ENCODE measurements at regions not wholly inside any gene's neighbourhood (a gene's known extent, or its start where the extent isn't known, plus 50 kb on each side); places are given as distances from the start of the nearest gene placed in this dataset.

GRCh38 chr2:105175231-105175630 is 66.3 kb upstream of the GPR45 start:
- no peak for TF ChIP-seq CTCF (IDR thresholded peaks at IDR 0.05; ENCODE audit: insufficient read depth, low read length, poor library complexity, severe bottlenecking)
- no peaks in the 10 kb centered on the region for H3K36me3 ChIP-seq (ENCODE audit: control insufficient read depth, insufficient read depth, low read length)
- DNase-seq (ENCODE audit: low read depth): no peak
- no peak overlapping the region for H3K4me3 ChIP-seq (ENCODE audit: low read depth, low read length)
- H3K27me3 ChIP-seq (ENCODE audit: control insufficient read depth, insufficient read depth, low read length): peaks cover 9% of the 10 kb centered on the region

GRCh38 chr2:105176429-105176828 is 65.1 kb upstream of the GPR45 start:
- TF ChIP-seq CTCF (IDR thresholded peaks at IDR 0.05; ENCODE audit: insufficient read depth, low read length, poor library complexity, severe bottlenecking): no peak
- no peak for DNase-seq (ENCODE audit: low read depth)
- H3K36me3 ChIP-seq (ENCODE audit: control insufficient read depth, insufficient read depth, low read length): no peaks in the 10 kb centered on the region
- no peak overlapping the region for H3K4me3 ChIP-seq (ENCODE audit: low read depth, low read length)
- H3K27me3 ChIP-seq (ENCODE audit: control insufficient read depth, insufficient read depth, low read length): peaks cover 14% of the 10 kb centered on the region

GRCh38 chr2:105177008-105177407 is 64.5 kb upstream of the GPR45 start:
- DNase-seq (ENCODE audit: low read depth): no peak
- Histone ChIP-seq H3K4me3 (ENCODE audit: low read depth, low read length) (no peak overlapping the region), H3K36me3 (ENCODE audit: control insufficient read depth, insufficient read depth, low read length) (no peaks in the 10 kb centered on the region), H3K27me3 (ENCODE audit: control insufficient read depth, insufficient read depth, low read length) (peaks cover 14% of the 10 kb centered on the region)
- no peak for TF ChIP-seq CTCF (IDR thresholded peaks at IDR 0.05; ENCODE audit: insufficient read depth, low read length, poor library complexity, severe bottlenecking)

- Histone ChIP-seq H3K27me3 (ENCODE audit: control insufficient read depth, insufficient read depth, low read length) (peaks cover 14% of the 10 kb centered on the region), H3K4me3 (ENCODE audit: low read depth, low read length) (no peak overlapping the region), H3K36me3 (ENCODE audit: control insufficient read depth, insufficient read depth, low read length) (no peaks in the 10 kb centered on the region)
- no peak for TF ChIP-seq CTCF (IDR thresholded peaks at IDR 0.05; ENCODE audit: insufficient read depth, low read length, poor library complexity, severe bottlenecking)
- no peak for DNase-seq (ENCODE audit: low read depth)
These were observed 63.8 kb upstream of the GPR45 start for GRCh38 chr2:105177536-105178254.

GRCh38 chr2:105179469-105180372 is 61.8 kb upstream of the GPR45 start:
- Histone ChIP-seq H3K27me3 (ENCODE audit: control insufficient read depth, insufficient read depth, low read length) (peaks cover 11% of the 10 kb centered on the region), H3K36me3 (ENCODE audit: control insufficient read depth, insufficient read depth, low read length) (no peaks in the 10 kb centered on the region), H3K4me3 (ENCODE audit: low read depth, low read length) (no peak overlapping the region)
- peak; percentile 59 for TF ChIP-seq CTCF (IDR thresholded peaks at IDR 0.05; ENCODE audit: insufficient read depth, low read length, poor library complexity, severe bottlenecking)
- peak; percentile 48 for DNase-seq (ENCODE audit: low read depth)
